Osteoblast (primary cell): ENCODE measurements at regions not wholly inside any gene's neighbourhood (a gene's known extent, or its start where the extent isn't known, plus 50 kb on each side); places are given as distances from the start of the nearest gene placed in this dataset.

Experiments used
- DNase-seq: peaks from one replicate; pipeline ENCODE4 v3.0.0; 2011; ENCODE audit warnings: low spot score, mixed read lengths; ENCODE audit not compliant: insufficient read length; ENCODE audit errors: missing footprints
- H2AFZ ChIP-seq: 2 replicates; pipeline ENCODE4 v1.6.0; 2011; ENCODE audit warnings: mild to moderate bottlenecking, low read length
- H3K27ac ChIP-seq: 2 replicates; pipeline ENCODE4 v1.5.1; 2011; ENCODE audit warnings: mild to moderate bottlenecking, low read depth, low read length, moderate library complexity
- H3K27me3 ChIP-seq: 2 replicates; pipeline ENCODE4 v1.6.0; 2012; ENCODE audit warnings: mild to moderate bottlenecking, control low read depth, inconsistent platforms, low read length, moderate library complexity; ENCODE audit not compliant: insufficient read depth
- H3K36me3 ChIP-seq: 2 replicates; pipeline ENCODE4 v1.5.1; 2011; ENCODE audit warnings: mild to moderate bottlenecking, low read length, control low read depth, moderate library complexity; ENCODE audit not compliant: insufficient read depth
- H3K4me1 ChIP-seq: 2 replicates; pipeline ENCODE4 v1.5.1; 2011; ENCODE audit warnings: mild to moderate bottlenecking, low read length, control low read depth, moderate library complexity; ENCODE audit not compliant: insufficient read depth
- H3K4me2 ChIP-seq: 2 replicates; pipeline ENCODE4 v1.6.0; 2011; ENCODE audit warnings: mild to moderate bottlenecking, low read length; ENCODE audit not compliant: insufficient read depth
- H3K4me3 ChIP-seq: fragments of 200-600 bp; sonication (generic); 3 replicates; pipeline ENCODE4 v1.5.1; 2012; ENCODE audit warnings: mild to moderate bottlenecking, low read length, inconsistent platforms; ENCODE audit not compliant: insufficient read depth
- H3K79me2 ChIP-seq: 2 replicates; pipeline ENCODE4 v1.6.0; 2012; ENCODE audit warnings: mild to moderate bottlenecking, low read length, control low read depth, inconsistent platforms; ENCODE audit not compliant: insufficient read depth
- H3K9me3 ChIP-seq: 2 replicates; pipeline ENCODE4 v1.5.1; 2011; ENCODE audit warnings: low read depth, low read length, control low read depth
- H4K20me1 ChIP-seq: 2 replicates; pipeline ENCODE4 v1.6.0; 2012; ENCODE audit warnings: mild to moderate bottlenecking, low read length, control low read depth; ENCODE audit not compliant: insufficient read depth
- CTCF ChIP-seq: IDR thresholded peaks from 2 replicates; pipeline ENCODE4 v1.5.1; 2011; ENCODE audit warnings: mild to moderate bottlenecking, low read depth, low read length, moderate library complexity; ENCODE audit errors: extremely low read depth

GRCh38 chrX:139085404-139085803 is 373.9 kb upstream of the FGF13 start:
- no peak overlapping the region for H2AFZ ChIP-seq
- no peaks in the 10 kb centered on the region for H3K79me2 ChIP-seq
- DNase-seq, result no peak
- no peaks in the 10 kb centered on the region for H3K36me3 ChIP-seq
- no peaks in the 10 kb centered on the region for H3K9me3 ChIP-seq
- no peak overlapping the region for H3K27ac ChIP-seq
- TF ChIP-seq CTCF, result no peak
- H3K27me3 ChIP-seq, result no peaks in the 10 kb centered on the region
- no peaks in the 10 kb centered on the region for H4K20me1 ChIP-seq
- H3K4me1 ChIP-seq, result no peaks in the 10 kb centered on the region
- H3K4me2 ChIP-seq, result no peak overlapping the region
- H3K4me3 ChIP-seq, result no peak overlapping the region

GRCh38 chrX:139083191-139083590 is 371.7 kb upstream of the FGF13 start:
- H3K36me3 ChIP-seq, result no peaks in the 10 kb centered on the region
- H3K9me3 ChIP-seq, result no peaks in the 10 kb centered on the region
- H3K79me2 ChIP-seq, result no peaks in the 10 kb centered on the region
- H3K4me1 ChIP-seq, result no peaks in the 10 kb centered on the region
- no peak overlapping the region for H2AFZ ChIP-seq
- no peak for TF ChIP-seq CTCF
- no peak overlapping the region for H3K27ac ChIP-seq
- no peaks in the 10 kb centered on the region for H3K27me3 ChIP-seq
- no peaks in the 10 kb centered on the region for H4K20me1 ChIP-seq
- DNase-seq, result no peak
- no peak overlapping the region for H3K4me2 ChIP-seq
- no peak overlapping the region for H3K4me3 ChIP-seq

- Histone ChIP-seq H3K9me3 (no peaks in the 10 kb centered on the region), H3K36me3 (no peaks in the 10 kb centered on the region), H2AFZ (no peak overlapping the region), H3K4me3 (no peak overlapping the region), H4K20me1 (no peaks in the 10 kb centered on the region), H3K4me2 (no peak overlapping the region), H3K79me2 (no peaks in the 10 kb centered on the region), H3K4me1 (no peaks in the 10 kb centered on the region), H3K27me3 (no peaks in the 10 kb centered on the region), H3K27ac (no peak overlapping the region)
- DNase-seq, result no peak
- TF ChIP-seq CTCF, result no peak
Observed at GRCh38 chrX:139081965-139082364, 370.4 kb upstream of the FGF13 start.

GRCh38 chrX:139079789-139080188 is 368.3 kb upstream of the FGF13 start:
- H3K27me3 ChIP-seq, result no peaks in the 10 kb centered on the region
- no peaks in the 10 kb centered on the region for H3K4me1 ChIP-seq
- H3K9me3 ChIP-seq, result no peaks in the 10 kb centered on the region
- no peaks in the 10 kb centered on the region for H4K20me1 ChIP-seq
- no peak overlapping the region for H2AFZ ChIP-seq
- H3K4me2 ChIP-seq, result no peak overlapping the region
- no peaks in the 10 kb centered on the region for H3K36me3 ChIP-seq
- no peak for DNase-seq
- TF ChIP-seq CTCF, result no peak
- H3K79me2 ChIP-seq, result no peaks in the 10 kb centered on the region
- no peak overlapping the region for H3K27ac ChIP-seq
- no peak overlapping the region for H3K4me3 ChIP-seq
